ENCODE measurements at regions not wholly inside any gene's neighbourhood (a gene's known extent, or its start where the extent isn't known, plus 50 kb on each side); places are given as distances from the start of the nearest gene placed in this dataset.

DNA sequence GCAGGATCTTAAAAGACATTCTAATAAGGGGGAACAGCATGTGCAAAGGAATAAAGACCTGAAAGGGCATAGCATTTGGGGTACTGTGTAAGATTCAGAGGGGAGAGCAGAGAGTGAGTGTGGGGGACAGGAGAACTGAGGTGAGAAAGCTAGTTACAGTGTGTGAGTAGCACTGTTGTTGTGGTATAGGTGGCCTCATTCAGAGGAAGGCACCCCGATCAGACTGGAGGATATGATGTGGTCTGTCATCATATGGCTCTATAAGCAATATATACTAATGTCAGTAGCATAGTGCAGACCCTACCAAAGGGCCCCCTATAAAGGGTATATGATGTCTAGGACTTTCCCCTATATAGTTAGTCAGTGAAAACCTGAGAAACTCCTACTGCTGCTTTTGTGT lies 175.8 kb downstream of the FMR1NB start:
- ATAC-seq (ENCODE audit: low FRiP score) (no peak), DNase-seq (no peak)
- H3K27ac ChIP-seq (ENCODE audit: low read depth in 1 of 2, low read length in 2 of 2): no peak overlapping the region
- no peaks in the 10 kb centered on the region for H3K4me1 ChIP-seq (ENCODE audit: control insufficient read depth in 1 of 2, insufficient read depth in 2 of 2, low read length in 2 of 2)
- H3K36me3 ChIP-seq (ENCODE audit: control insufficient read depth in 1 of 2, insufficient read depth in 2 of 2, low read length in 1 of 2): no peaks in the 10 kb centered on the region
- H3K4me3 ChIP-seq (ENCODE audit: low read length in 2 of 2): no peak overlapping the region
- H3K27me3 ChIP-seq (ENCODE audit: control insufficient read depth in 1 of 2, insufficient read depth in 2 of 2, low read length in 1 of 2): no peaks in the 10 kb centered on the region
- 68 to 87% methylated on average over 1 of the region's 1 CpG for WGBS, 2 donors
- intact Hi-C loops (cut with DNase I): no loop called here
- no peaks in the 10 kb centered on the region for H3K9me3 ChIP-seq (ENCODE audit: control insufficient read depth, low read length)

DNA sequence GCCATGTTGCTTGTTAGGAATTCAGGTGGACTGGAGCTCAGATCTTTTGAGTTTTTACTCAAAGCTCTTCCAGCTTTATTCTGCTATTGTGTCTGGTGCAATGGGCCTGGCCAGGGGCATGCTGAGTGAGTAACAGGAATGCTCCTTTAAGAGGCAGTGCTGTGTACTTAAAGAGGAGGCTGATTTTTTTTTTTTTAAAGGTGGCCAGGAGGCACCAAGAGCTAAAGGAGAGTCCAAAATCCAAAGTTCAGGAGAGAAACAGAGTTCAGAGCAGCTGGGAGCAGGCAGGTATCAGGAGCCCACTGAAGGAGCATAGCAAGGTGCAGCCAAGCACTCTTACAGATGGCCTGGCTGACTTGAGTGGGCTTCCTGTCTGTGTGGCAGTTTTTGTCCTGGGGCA lies 178.7 kb downstream of the FMR1NB start:
- peak in 1 of 2 donors; percentile 8 for DNase-seq
- intact Hi-C loops (cut with DNase I): no loop called here

DNA sequence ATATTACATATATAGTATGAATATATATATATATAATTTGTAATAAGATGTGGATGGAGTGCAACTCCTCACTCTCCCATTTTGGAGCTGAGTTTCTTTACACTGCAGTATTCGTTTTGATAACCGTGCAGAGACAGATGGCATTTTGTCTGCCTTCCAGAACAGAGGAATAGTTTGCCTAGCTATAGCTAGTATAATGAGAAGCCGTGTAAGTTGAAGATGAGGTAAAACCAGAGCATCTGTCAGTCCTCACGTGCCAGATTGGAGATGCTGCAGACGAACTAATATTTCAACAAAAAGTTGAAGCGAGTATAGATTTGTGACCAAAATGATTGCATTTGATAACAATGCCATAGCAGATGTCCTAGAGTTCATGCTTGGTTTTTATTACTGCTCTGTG lies 180.6 kb downstream of the FMR1NB start:
- H3K9me3 ChIP-seq (ENCODE audit: control insufficient read depth, low read length): no peaks in the 10 kb centered on the region
- H3K36me3 ChIP-seq (ENCODE audit: control insufficient read depth in 1 of 2, insufficient read depth in 2 of 2, low read length in 1 of 2): no peaks in the 10 kb centered on the region
- intact Hi-C loops (cut with DNase I): no loop called here
- H3K27ac ChIP-seq (ENCODE audit: low read depth in 1 of 2, low read length in 2 of 2): no peak overlapping the region
- no peak for ATAC-seq (ENCODE audit: low FRiP score)
- no peak for DNase-seq
- WGBS, 2 donors: 48 to 58% methylated on average over 6 of the region's 6 CpGs
- H3K27me3 ChIP-seq (ENCODE audit: control insufficient read depth in 1 of 2, insufficient read depth in 2 of 2, low read length in 1 of 2): no peaks in the 10 kb centered on the region
- no peak overlapping the region for H3K4me3 ChIP-seq (ENCODE audit: low read length in 2 of 2)
- H3K4me1 ChIP-seq (ENCODE audit: control insufficient read depth in 1 of 2, insufficient read depth in 2 of 2, low read length in 2 of 2): no peaks in the 10 kb centered on the region

More for the DNA sequence above, 178.7 kb downstream of the FMR1NB start:
- H3K27me3 ChIP-seq (ENCODE audit: control insufficient read depth in 1 of 2, insufficient read depth in 2 of 2, low read length in 1 of 2): no peaks in the 10 kb centered on the region
- H3K27ac ChIP-seq (ENCODE audit: low read depth in 1 of 2, low read length in 2 of 2): no peak overlapping the region
- no peaks in the 10 kb centered on the region for H3K4me1 ChIP-seq (ENCODE audit: control insufficient read depth in 1 of 2, insufficient read depth in 2 of 2, low read length in 2 of 2)
- no peaks in the 10 kb centered on the region for H3K9me3 ChIP-seq (ENCODE audit: control insufficient read depth, low read length)
- no peak overlapping the region for H3K4me3 ChIP-seq (ENCODE audit: low read length in 2 of 2)
- no peaks in the 10 kb centered on the region for H3K36me3 ChIP-seq (ENCODE audit: control insufficient read depth in 1 of 2, insufficient read depth in 2 of 2, low read length in 1 of 2)
- no peak for ATAC-seq (ENCODE audit: low FRiP score)

DNA sequence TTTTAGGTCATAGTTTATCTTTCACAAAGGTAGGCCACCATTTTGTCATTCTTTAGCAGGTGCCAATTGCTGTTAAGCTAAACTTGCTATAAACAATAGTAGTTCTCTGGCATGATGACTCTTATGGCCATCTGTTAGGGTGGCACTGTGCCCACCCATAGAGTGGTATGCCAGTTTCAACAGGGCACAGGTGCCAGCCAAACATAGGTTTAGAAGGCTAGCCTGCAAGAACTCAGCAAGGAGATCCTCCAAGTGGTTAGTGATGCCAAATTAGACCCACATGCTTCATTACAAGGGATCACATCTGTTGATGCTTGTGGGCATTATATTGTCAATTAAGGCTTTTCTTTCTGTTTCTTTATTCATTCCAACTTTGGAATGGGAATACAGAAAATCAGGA lies 204.5 kb downstream of the FMR1NB start:
- H3K9me3 ChIP-seq (ENCODE audit: control insufficient read depth, low read length): no peaks in the 10 kb centered on the region
- intact Hi-C loops (cut with DNase I): no loop called here
- H3K27ac ChIP-seq (ENCODE audit: low read depth in 1 of 2, low read length in 2 of 2): no peak overlapping the region
- no peaks in the 10 kb centered on the region for H3K27me3 ChIP-seq (ENCODE audit: control insufficient read depth in 1 of 2, insufficient read depth in 2 of 2, low read length in 1 of 2)
- no peak overlapping the region for H3K4me3 ChIP-seq (ENCODE audit: low read length in 2 of 2)
- no peak for ATAC-seq (ENCODE audit: low FRiP score)
- H3K4me1 ChIP-seq (ENCODE audit: control insufficient read depth in 1 of 2, insufficient read depth in 2 of 2, low read length in 2 of 2): no peaks in the 10 kb centered on the region
- no peaks in the 10 kb centered on the region for H3K36me3 ChIP-seq (ENCODE audit: control insufficient read depth in 1 of 2, insufficient read depth in 2 of 2, low read length in 1 of 2)
- DNase-seq: no peak

DNA sequence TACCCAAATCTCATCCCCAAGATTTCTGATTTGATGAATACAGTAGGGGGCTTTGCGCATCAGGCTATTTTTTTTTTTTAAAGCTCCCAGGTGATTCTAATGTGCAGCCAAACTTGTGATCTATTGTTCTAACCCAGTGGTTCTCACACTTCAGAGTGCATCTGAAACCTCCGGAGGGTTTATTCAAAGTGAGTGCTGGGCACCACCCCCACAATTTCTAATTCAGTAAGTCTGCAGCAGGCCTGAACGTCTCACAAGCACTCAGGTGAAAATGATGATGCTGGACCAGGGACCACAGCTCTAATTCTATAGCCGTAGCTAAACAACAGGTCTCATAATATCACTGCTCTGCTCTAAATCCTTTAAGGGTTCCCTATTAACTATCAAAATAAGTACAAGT lies 211.4 kb downstream of the FMR1NB start:
- ATAC-seq (ENCODE audit: low FRiP score) (no peak), DNase-seq (no peak)
- H3K27ac ChIP-seq (ENCODE audit: low read depth in 1 of 2, low read length in 2 of 2): no peak overlapping the region
- H3K4me1 ChIP-seq (ENCODE audit: control insufficient read depth in 1 of 2, insufficient read depth in 2 of 2, low read length in 2 of 2): no peaks in the 10 kb centered on the region
- H3K36me3 ChIP-seq (ENCODE audit: control insufficient read depth in 1 of 2, insufficient read depth in 2 of 2, low read length in 1 of 2): no peaks in the 10 kb centered on the region
- H3K4me3 ChIP-seq (ENCODE audit: low read length in 2 of 2): no peak overlapping the region
- WGBS, 2 donors: 57 to 58% methylated on average over 4 of the region's 4 CpGs
- no peaks in the 10 kb centered on the region for H3K9me3 ChIP-seq (ENCODE audit: control insufficient read depth, low read length)
- no peaks in the 10 kb centered on the region for H3K27me3 ChIP-seq (ENCODE audit: control insufficient read depth in 1 of 2, insufficient read depth in 2 of 2, low read length in 1 of 2)
- intact Hi-C loops (cut with DNase I): no loop called here

DNA sequence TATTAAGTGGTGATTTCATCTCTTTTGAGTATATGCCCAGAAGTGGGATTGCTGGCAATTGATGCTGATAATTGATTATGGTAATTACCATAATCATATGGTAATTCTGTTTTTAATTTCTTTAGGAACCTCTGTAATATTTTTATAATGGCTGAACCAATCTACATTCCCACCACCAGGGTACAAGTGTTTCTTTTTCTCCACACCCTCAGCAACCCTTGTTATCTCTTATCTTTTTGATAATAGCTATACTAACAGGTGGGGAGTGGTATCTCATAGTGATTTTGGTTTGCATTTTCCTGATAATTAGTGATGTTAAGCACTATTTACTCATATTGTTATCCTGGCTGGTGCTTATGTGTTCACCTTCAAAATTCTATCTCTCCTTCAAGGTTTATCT lies 212.6 kb downstream of the FMR1NB start:
- Histone ChIP-seq H3K36me3 (ENCODE audit: control insufficient read depth in 1 of 2, insufficient read depth in 2 of 2, low read length in 1 of 2) (no peaks in the 10 kb centered on the region), H3K27ac (ENCODE audit: low read depth in 1 of 2, low read length in 2 of 2) (no peak overlapping the region), H3K4me1 (ENCODE audit: control insufficient read depth in 1 of 2, insufficient read depth in 2 of 2, low read length in 2 of 2) (no peaks in the 10 kb centered on the region), H3K4me3 (ENCODE audit: low read length in 2 of 2) (no peak overlapping the region), H3K9me3 (ENCODE audit: control insufficient read depth, low read length) (no peaks in the 10 kb centered on the region), H3K27me3 (ENCODE audit: control insufficient read depth in 1 of 2, insufficient read depth in 2 of 2, low read length in 1 of 2) (no peaks in the 10 kb centered on the region)
- intact Hi-C loops (cut with DNase I): no loop called here
- DNase-seq (no peak), ATAC-seq (ENCODE audit: low FRiP score) (no peak)

DNA sequence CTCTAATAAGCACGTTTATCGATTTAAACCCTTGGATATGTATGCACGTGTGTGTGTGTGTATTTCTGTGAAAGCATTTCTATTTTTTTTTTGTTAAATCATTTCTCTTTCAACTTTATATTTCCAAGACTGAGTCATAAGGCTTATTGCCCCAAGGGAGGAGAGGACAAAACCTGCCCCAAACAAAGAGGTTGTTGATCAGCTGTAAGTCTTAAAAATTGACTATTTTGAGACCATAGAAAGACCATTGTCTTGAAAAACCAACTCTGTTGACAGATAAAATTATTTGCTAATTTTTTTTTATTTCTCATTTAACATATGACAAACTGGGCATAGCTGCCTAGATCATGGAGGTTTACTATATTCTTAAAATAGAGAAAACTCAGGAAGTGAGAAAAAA lies 222.4 kb downstream of the FMR1NB start:
- H3K27me3 ChIP-seq (ENCODE audit: control insufficient read depth in 1 of 2, insufficient read depth in 2 of 2, low read length in 1 of 2): no peaks in the 10 kb centered on the region
- no peak overlapping the region for H3K4me3 ChIP-seq (ENCODE audit: low read length in 2 of 2)
- WGBS, 2 donors: 67 to 80% methylated on average over 3 of the region's 3 CpGs
- H3K4me1 ChIP-seq (ENCODE audit: control insufficient read depth in 1 of 2, insufficient read depth in 2 of 2, low read length in 2 of 2): no peaks in the 10 kb centered on the region
- no peaks in the 10 kb centered on the region for H3K9me3 ChIP-seq (ENCODE audit: control insufficient read depth, low read length)
- intact Hi-C loops (cut with DNase I): no loop called here
- DNase-seq: no peak
- ATAC-seq (ENCODE audit: low FRiP score): no peak
- no peaks in the 10 kb centered on the region for H3K36me3 ChIP-seq (ENCODE audit: control insufficient read depth in 1 of 2, insufficient read depth in 2 of 2, low read length in 1 of 2)
- H3K27ac ChIP-seq (ENCODE audit: low read depth in 1 of 2, low read length in 2 of 2): no peak overlapping the region

DNA sequence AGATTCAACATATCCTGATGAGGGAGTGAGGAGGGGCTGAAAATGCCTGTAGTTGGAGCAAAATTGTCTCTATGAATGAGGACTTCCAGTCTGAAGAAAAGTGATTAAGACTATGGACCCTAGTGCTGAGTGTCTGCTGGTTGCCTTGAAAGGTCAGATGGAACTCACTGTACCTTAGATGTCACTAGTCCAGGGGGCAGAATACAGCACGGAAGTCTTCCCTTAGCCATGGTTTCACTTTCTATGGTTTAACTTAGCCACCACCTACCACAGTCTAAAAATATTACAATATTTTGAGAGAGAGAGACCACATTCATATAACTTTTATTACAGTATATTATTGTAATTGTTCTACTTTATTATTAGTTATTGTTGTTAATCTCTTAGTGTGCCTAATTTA lies 223.1 kb downstream of the FMR1NB start:
- H3K4me3 ChIP-seq (ENCODE audit: low read length in 2 of 2): no peak overlapping the region
- DNase-seq (no peak), ATAC-seq (ENCODE audit: low FRiP score) (no peak)
- H3K27ac ChIP-seq (ENCODE audit: low read depth in 1 of 2, low read length in 2 of 2): no peak overlapping the region
- no peaks in the 10 kb centered on the region for H3K27me3 ChIP-seq (ENCODE audit: control insufficient read depth in 1 of 2, insufficient read depth in 2 of 2, low read length in 1 of 2)
- 84 to 89% methylated on average over 1 of the region's 1 CpG for WGBS, 2 donors
- no peaks in the 10 kb centered on the region for H3K9me3 ChIP-seq (ENCODE audit: control insufficient read depth, low read length)
- no peaks in the 10 kb centered on the region for H3K36me3 ChIP-seq (ENCODE audit: control insufficient read depth in 1 of 2, insufficient read depth in 2 of 2, low read length in 1 of 2)
- intact Hi-C loops (cut with DNase I): no loop called here
- no peaks in the 10 kb centered on the region for H3K4me1 ChIP-seq (ENCODE audit: control insufficient read depth in 1 of 2, insufficient read depth in 2 of 2, low read length in 2 of 2)

DNA sequence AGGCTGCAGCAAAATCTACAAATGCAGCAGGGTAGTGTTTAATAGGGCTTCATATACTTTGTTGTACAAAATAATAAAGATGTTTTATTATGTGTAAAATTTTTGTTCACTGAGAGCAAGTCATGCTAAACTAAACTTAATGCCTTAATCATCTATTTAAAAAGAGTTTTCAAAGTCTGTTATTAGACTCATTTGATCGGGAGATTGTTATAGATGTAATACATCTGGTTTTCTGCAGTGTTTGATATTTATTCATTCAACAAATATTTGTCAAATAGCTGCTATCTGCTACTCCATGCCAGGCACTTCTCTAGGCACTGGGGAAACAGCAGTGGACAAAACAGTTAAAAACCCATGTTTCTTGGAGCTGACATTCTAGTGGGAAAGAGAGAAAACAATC lies 233.6 kb downstream of the FMR1NB start:
- ATAC-seq (ENCODE audit: low FRiP score): no peak
- H3K4me3 ChIP-seq (ENCODE audit: low read length in 2 of 2): no peak overlapping the region
- WGBS, 2 donors: 68 to 84% methylated on average over 1 of the region's 1 CpG

DNA sequence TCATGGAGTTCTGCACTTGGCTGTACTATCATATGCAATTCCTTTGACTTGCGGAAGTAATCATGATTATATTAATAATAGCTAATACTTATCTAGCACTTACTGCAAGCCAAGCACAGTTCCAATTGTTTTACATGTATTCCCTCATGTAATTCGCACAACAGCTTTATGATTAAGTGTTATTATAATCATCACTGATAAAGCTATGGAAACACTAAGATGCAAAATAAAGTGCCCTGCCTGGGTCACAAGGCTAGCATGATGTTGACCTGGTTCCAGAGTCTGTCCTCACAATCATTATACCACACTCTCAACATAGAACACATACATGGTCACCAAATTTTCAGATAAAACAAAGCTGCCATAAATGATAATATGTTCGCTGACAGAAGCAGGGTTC lies 234.6 kb downstream of the FMR1NB start:
- DNase-seq (no peak), ATAC-seq (ENCODE audit: low FRiP score) (no peak)
- Histone ChIP-seq H3K27ac (ENCODE audit: low read depth in 1 of 2, low read length in 2 of 2) (no peak overlapping the region), H3K36me3 (ENCODE audit: control insufficient read depth in 1 of 2, insufficient read depth in 2 of 2, low read length in 1 of 2) (no peaks in the 10 kb centered on the region), H3K27me3 (ENCODE audit: control insufficient read depth in 1 of 2, insufficient read depth in 2 of 2, low read length in 1 of 2) (no peaks in the 10 kb centered on the region), H3K9me3 (ENCODE audit: control insufficient read depth, low read length) (no peaks in the 10 kb centered on the region), H3K4me3 (ENCODE audit: low read length in 2 of 2) (no peak overlapping the region), H3K4me1 (ENCODE audit: control insufficient read depth in 1 of 2, insufficient read depth in 2 of 2, low read length in 2 of 2) (no peaks in the 10 kb centered on the region)
- WGBS, 2 donors: 76 to 86% methylated on average over 3 of the region's 3 CpGs
- intact Hi-C loops (cut with DNase I): no loop called here

More for the DNA sequence above, 233.6 kb downstream of the FMR1NB start:
- no peak for DNase-seq
- no peaks in the 10 kb centered on the region for H3K36me3 ChIP-seq (ENCODE audit: control insufficient read depth in 1 of 2, insufficient read depth in 2 of 2, low read length in 1 of 2)
- intact Hi-C loops (cut with DNase I): no loop called here
- H3K27me3 ChIP-seq (ENCODE audit: control insufficient read depth in 1 of 2, insufficient read depth in 2 of 2, low read length in 1 of 2): no peaks in the 10 kb centered on the region
- no peaks in the 10 kb centered on the region for H3K4me1 ChIP-seq (ENCODE audit: control insufficient read depth in 1 of 2, insufficient read depth in 2 of 2, low read length in 2 of 2)
- H3K9me3 ChIP-seq (ENCODE audit: control insufficient read depth, low read length): no peaks in the 10 kb centered on the region
- no peak overlapping the region for H3K27ac ChIP-seq (ENCODE audit: low read depth in 1 of 2, low read length in 2 of 2)
